ENCODE measurements at regions not wholly inside any gene's neighbourhood (a gene's known extent, or its start where the extent isn't known, plus 50 kb on each side); places are given as distances from the start of the nearest gene placed in this dataset.

GRCh38 chr17:73773702-73774101 lies 129.5 kb upstream of the SDK2 start:
- TF ChIP-seq CTCF (IDR thresholded peaks at IDR 0.05) (no peak), POLR2A (IDR thresholded peaks at IDR 0.05) (no peak)
- 66 to 84% methylated on average over 7 of the region's 7 CpGs for WGBS, 2 donors

GRCh38 chr17:73774852-73775251 lies 130.6 kb upstream of the SDK2 start:
- 76% methylated on average over 7 of the region's 7 CpGs for WGBS, 2 donors
- H3K4me3 ChIP-seq (ENCODE audit: low read depth, poor library complexity, severe bottlenecking): no peak overlapping the region
- DNase-seq (ENCODE audit: low spot score in 2 of 2): no peak
- TF ChIP-seq CTCF (IDR thresholded peaks at IDR 0.05) (no peak), POLR2A (IDR thresholded peaks at IDR 0.05) (no peak)
- intact Hi-C loops (cut with DNase I; ENCODE audit: low total_unique reads): no loop called here

More at GRCh38 chr17:73773702-73774101, 129.5 kb upstream of the SDK2 start:
- H3K4me3 ChIP-seq (ENCODE audit: low read depth, poor library complexity, severe bottlenecking): no peak overlapping the region
- no peak for DNase-seq (ENCODE audit: low spot score in 2 of 2)
- intact Hi-C loops (cut with DNase I; ENCODE audit: low total_unique reads): no loop called here

GRCh38 chr17:73776351-73777130 lies 132.3 kb upstream of the SDK2 start:
- intact Hi-C loops (cut with DNase I; ENCODE audit: low total_unique reads): no loop called here
- no peak overlapping the region for H3K4me3 ChIP-seq (ENCODE audit: low read depth, poor library complexity, severe bottlenecking)
- TF ChIP-seq CTCF (IDR thresholded peaks at IDR 0.05) (no peak), POLR2A (IDR thresholded peaks at IDR 0.05) (no peak)
- 74 to 77% methylated on average over 21 of the region's 21 CpGs for WGBS, 2 donors
- DNase-seq (ENCODE audit: low spot score in 2 of 2): no peak

GRCh38 chr17:73777131-73777449 lies 132.8 kb upstream of the SDK2 start:
- no peak overlapping the region for H3K4me3 ChIP-seq (ENCODE audit: low read depth, poor library complexity, severe bottlenecking)
- no peak for DNase-seq (ENCODE audit: low spot score in 2 of 2)
- intact Hi-C loops (cut with DNase I; ENCODE audit: low total_unique reads): no loop called here
- TF ChIP-seq POLR2A (IDR thresholded peaks at IDR 0.05) (no peak), CTCF (IDR thresholded peaks at IDR 0.05) (no peak)
- WGBS, 2 donors: 39 to 60% methylated on average over 7 of the region's 7 CpGs

GRCh38 chr17:73782231-73782630 lies 138.0 kb upstream of the SDK2 start:
- no peak overlapping the region for H3K4me3 ChIP-seq (ENCODE audit: low read depth, poor library complexity, severe bottlenecking)
- intact Hi-C loops (cut with DNase I; ENCODE audit: low total_unique reads): no loop called here
- WGBS, 2 donors: 40 to 42% methylated on average over 6 of the region's 6 CpGs
- TF ChIP-seq POLR2A (IDR thresholded peaks at IDR 0.05): no peak
- no peak for TF ChIP-seq CTCF (IDR thresholded peaks at IDR 0.05)
- DNase-seq (ENCODE audit: low spot score in 2 of 2): no peak

Data from lower leg skin (tissue), 4 donors.